Smooth muscle cell (in vitro differentiated cells): ENCODE measurements at regions not wholly inside any gene's neighbourhood (a gene's known extent, or its start where the extent isn't known, plus 50 kb on each side); places are given as distances from the start of the nearest gene placed in this dataset.

Experiments used
- DNase-seq: peaks from one replicate; lab custom pipeline; 2025; ENCODE audit not compliant: unreplicated experiment; lab: John Stamatoyannopoulos, UW
- H2AFZ ChIP-seq: fragments of 200-600 bp; sonication (generic); 2 replicates; pipeline ENCODE4 v1.6.0; 2016; ENCODE audit warnings: antibody characterized with exemption, low read depth, mild to moderate bottlenecking
- H3F3A ChIP-seq: fragments of 200-600 bp; sonication (generic); 2 replicates; pipeline ENCODE4 v1.6.0; 2017; ENCODE audit warnings: antibody characterized with exemption, low read depth
- H3K27ac ChIP-seq: fragments of 200-600 bp; sonication (generic); 2 replicates; pipeline ENCODE4 v1.5.1; 2016; ENCODE audit warnings: low read depth, mild to moderate bottlenecking
- H3K27me3 ChIP-seq: fragments of 200-600 bp; sonication (generic); 2 replicates; pipeline ENCODE4 v1.6.1; 2016; ENCODE audit warnings: low read depth, mild to moderate bottlenecking
- H3K36me3 ChIP-seq: fragments of 200-600 bp; sonication (generic); 2 replicates; pipeline ENCODE4 v1.5.1; 2016; ENCODE audit warnings: low read depth
- H3K4me1 ChIP-seq: fragments of 200-600 bp; sonication (generic); 2 replicates; pipeline ENCODE4 v1.5.1; 2016; ENCODE audit warnings: low read depth
- H3K4me2 ChIP-seq: fragments of 200-600 bp; sonication (generic); 2 replicates; pipeline ENCODE4 v1.6.0; 2016; ENCODE audit warnings: mild to moderate bottlenecking
- H3K4me3 ChIP-seq: fragments of 200-600 bp; sonication (generic); 2 replicates; pipeline ENCODE4 v1.5.1; 2016; ENCODE audit warnings: mild to moderate bottlenecking
- H3K79me2 ChIP-seq: fragments of 200-600 bp; sonication (generic); 2 replicates; pipeline ENCODE4 v1.6.0; 2016; ENCODE audit warnings: low read depth, mild to moderate bottlenecking
- H3K9ac ChIP-seq: fragments of 200-600 bp; sonication (generic); 2 replicates; pipeline ENCODE4 v1.6.0; 2016; ENCODE audit warnings: low read depth
- H3K9me3 ChIP-seq: fragments of 200-600 bp; sonication (generic); replicated peaks from 2 replicates; pipeline ENCODE4 v1.5.1; 2016; ENCODE audit warnings: low read depth
- H4K20me1 ChIP-seq: fragments of 200-600 bp; sonication (generic); 2 replicates; pipeline ENCODE4 v1.6.0; 2016; ENCODE audit warnings: low read depth
- WGBS: methylation state at CpG from one replicate; pipeline ENCODE4 v1.1.7; 2016; ENCODE audit warnings: low lambda C conversion rate; 5-methylcytosine and 5-hydroxymethylcytosine counted together
- TF ChIP-seq, protein P1 (sequence below): fragments of 200-600 bp; sonication (generic); IDR thresholded peaks from 2 replicates; pipeline ENCODE4 v1.5.1; 2017; ENCODE audit warnings: borderline replicate concordance, mild to moderate bottlenecking, antibody characterized with exemption; ENCODE audit not compliant: insufficient read depth, poor library complexity, severe bottlenecking

- no peaks in the 10 kb centered on the region for H3K9me3 ChIP-seq
- H3K4me3 ChIP-seq = no peak overlapping the region
- DNase-seq = no peak
- H3K27me3 ChIP-seq = no peaks in the 10 kb centered on the region
- H3K27ac ChIP-seq = no peak overlapping the region
- WGBS = 94% methylated on average over 1 of the region's 1 CpG
- H2AFZ ChIP-seq = no peak overlapping the region
- H3K4me1 ChIP-seq = no peaks in the 10 kb centered on the region
- no peak overlapping the region for H3K9ac ChIP-seq
- TF ChIP-seq, protein P1, sequence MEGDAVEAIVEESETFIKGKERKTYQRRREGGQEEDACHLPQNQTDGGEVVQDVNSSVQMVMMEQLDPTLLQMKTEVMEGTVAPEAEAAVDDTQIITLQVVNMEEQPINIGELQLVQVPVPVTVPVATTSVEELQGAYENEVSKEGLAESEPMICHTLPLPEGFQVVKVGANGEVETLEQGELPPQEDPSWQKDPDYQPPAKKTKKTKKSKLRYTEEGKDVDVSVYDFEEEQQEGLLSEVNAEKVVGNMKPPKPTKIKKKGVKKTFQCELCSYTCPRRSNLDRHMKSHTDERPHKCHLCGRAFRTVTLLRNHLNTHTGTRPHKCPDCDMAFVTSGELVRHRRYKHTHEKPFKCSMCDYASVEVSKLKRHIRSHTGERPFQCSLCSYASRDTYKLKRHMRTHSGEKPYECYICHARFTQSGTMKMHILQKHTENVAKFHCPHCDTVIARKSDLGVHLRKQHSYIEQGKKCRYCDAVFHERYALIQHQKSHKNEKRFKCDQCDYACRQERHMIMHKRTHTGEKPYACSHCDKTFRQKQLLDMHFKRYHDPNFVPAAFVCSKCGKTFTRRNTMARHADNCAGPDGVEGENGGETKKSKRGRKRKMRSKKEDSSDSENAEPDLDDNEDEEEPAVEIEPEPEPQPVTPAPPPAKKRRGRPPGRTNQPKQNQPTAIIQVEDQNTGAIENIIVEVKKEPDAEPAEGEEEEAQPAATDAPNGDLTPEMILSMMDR = no peak
- H4K20me1 ChIP-seq = no peaks in the 10 kb centered on the region
- H3K36me3 ChIP-seq = no peaks in the 10 kb centered on the region
- H3F3A ChIP-seq = no peaks in the 10 kb centered on the region
- no peaks in the 10 kb centered on the region for H3K79me2 ChIP-seq
- no peak overlapping the region for H3K4me2 ChIP-seq
Measured at GRCh38 chr15:58348095-58348812, 83.5 kb upstream of the LIPC start.

DNA sequence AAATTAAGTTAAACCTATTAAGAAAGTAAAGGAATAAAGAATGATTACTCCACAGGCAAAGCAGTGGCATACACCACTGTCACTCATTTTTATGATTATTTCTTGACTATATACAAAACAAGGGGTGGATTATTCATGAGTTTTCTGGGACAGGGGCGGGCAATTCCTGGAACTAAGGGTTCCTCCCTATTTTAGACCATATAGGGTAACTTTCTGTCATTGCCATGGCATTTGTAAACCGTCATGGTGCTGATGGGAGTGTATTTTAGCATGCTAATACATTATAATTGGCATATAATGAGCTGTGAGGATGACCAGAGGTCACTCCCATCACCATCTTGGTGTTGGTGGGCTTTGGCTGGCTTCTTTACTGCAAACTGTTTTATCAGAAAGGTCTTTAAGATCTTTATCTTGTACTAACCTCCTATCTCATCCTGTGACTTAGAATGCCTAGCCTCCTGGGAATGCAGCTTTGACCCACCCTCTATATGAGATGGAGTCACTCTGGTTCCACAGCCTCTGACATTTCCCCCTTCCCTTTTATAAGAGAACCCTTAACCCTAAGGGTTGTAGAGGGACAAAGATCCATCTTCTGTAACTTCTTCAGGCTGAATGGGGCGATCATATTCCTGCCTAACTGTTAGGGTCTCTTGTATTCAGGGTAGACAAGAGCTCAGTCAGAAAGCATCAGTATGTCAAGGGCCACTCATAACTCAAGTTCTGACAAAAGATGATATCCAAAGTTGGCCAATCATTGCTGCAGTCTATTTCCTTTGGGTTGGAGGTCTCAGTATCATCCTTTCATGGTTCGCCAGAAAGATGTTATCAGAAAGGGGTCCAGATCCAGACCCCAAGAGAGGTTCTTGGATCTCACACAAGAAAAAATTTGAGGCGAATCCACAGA lies 79.5 kb upstream of the LIPC start:
- H3K4me3 ChIP-seq = no peak overlapping the region
- no peaks in the 10 kb centered on the region for H3K4me1 ChIP-seq
- no peaks in the 10 kb centered on the region for H3K79me2 ChIP-seq
- no peaks in the 10 kb centered on the region for H3K27me3 ChIP-seq
- H2AFZ ChIP-seq = no peak overlapping the region
- H4K20me1 ChIP-seq = no peaks in the 10 kb centered on the region
- WGBS = 94% methylated on average over 5 of the region's 5 CpGs
- DNase-seq = no peak
- TF ChIP-seq, protein P1 = no peak
- no peak overlapping the region for H3K9ac ChIP-seq
- no peaks in the 10 kb centered on the region for H3K36me3 ChIP-seq
- no peak overlapping the region for H3K4me2 ChIP-seq
- no peaks in the 10 kb centered on the region for H3F3A ChIP-seq
- no peak overlapping the region for H3K27ac ChIP-seq
- H3K9me3 ChIP-seq = no peaks in the 10 kb centered on the region

GRCh38 chr15:58355382-58355971 lies 76.3 kb upstream of the LIPC start:
- Histone ChIP-seq H3K36me3 (no peaks in the 10 kb centered on the region), H2AFZ (no peak overlapping the region), H4K20me1 (no peaks in the 10 kb centered on the region), H3K27me3 (no peaks in the 10 kb centered on the region), H3K27ac (no peak overlapping the region), H3K9ac (no peak overlapping the region), H3K4me1 (no peaks in the 10 kb centered on the region), H3F3A (peaks cover 10% of the 10 kb centered on the region), H3K9me3 (no peaks in the 10 kb centered on the region), H3K4me2 (no peak overlapping the region), H3K79me2 (no peaks in the 10 kb centered on the region), H3K4me3 (no peak overlapping the region)
- TF ChIP-seq, protein P1 = no peak
- WGBS = 98% methylated on average over 9 of the region's 9 CpGs
- DNase-seq = no peak
